GM23338 (cell line): ENCODE measurements at regions not wholly inside any gene's neighbourhood (a gene's known extent, or its start where the extent isn't known, plus 50 kb on each side); places are given as distances from the start of the nearest gene placed in this dataset.

ENCODE experiments used
- ATAC-seq: fragments of 200-7000 bp; cut with Tn5 transposase; 3 replicates; pipeline ENCODE4 v1.9.1; 2020
- DNase-seq: peaks from one replicate; pipeline ENCODE4 v3.0.0-alpha.2; 2015; ENCODE audit warnings: low spot score
- H2AFZ ChIP-seq: fragments of 200-600 bp; sonication (generic); 2 replicates; pipeline ENCODE4 v1.8.0; 2016; ENCODE audit warnings: antibody characterized with exemption, mild to moderate bottlenecking, moderate library complexity
- H3F3A ChIP-seq: fragments of 200-600 bp; sonication (generic); replicated peaks from 2 replicates; pipeline ENCODE4 v1.8.0; 2017; ENCODE audit warnings: antibody characterized with exemption, mixed run types, low read depth
- H3K27ac ChIP-seq: fragments of 200-600 bp; sonication (generic); 2 replicates; pipeline ENCODE4 v1.6.1; 2016; ENCODE audit warnings: low read depth
- H3K27me3 ChIP-seq: fragments of 200-600 bp; sonication (generic); 2 replicates; pipeline ENCODE4 v1.8.0; 2016; ENCODE audit warnings: mild to moderate bottlenecking, mixed run types, moderate library complexity; ENCODE audit not compliant: insufficient read depth
- H3K36me3 ChIP-seq: fragments of 200-600 bp; sonication (generic); 2 replicates; pipeline ENCODE4 v1.8.0; 2016; ENCODE audit warnings: mild to moderate bottlenecking; ENCODE audit not compliant: insufficient read depth
- H3K4me1 ChIP-seq: fragments of 200-600 bp; sonication (generic); 2 replicates; pipeline ENCODE4 v1.8.0; 2016; ENCODE audit warnings: mild to moderate bottlenecking, moderate library complexity; ENCODE audit not compliant: insufficient read depth
- H3K4me2 ChIP-seq: fragments of 200-600 bp; sonication (generic); 2 replicates; pipeline ENCODE4 v1.7.1; 2017; ENCODE audit warnings: mixed run types
- H3K4me3 ChIP-seq: fragments of 200-600 bp; sonication (generic); 2 replicates; pipeline ENCODE4 v1.6.1; 2016; ENCODE audit warnings: mixed run types
- H3K79me2 ChIP-seq: fragments of 200-600 bp; sonication (generic); replicated peaks from 2 replicates; pipeline ENCODE4 v1.8.0; 2017; ENCODE audit warnings: mild to moderate bottlenecking; ENCODE audit not compliant: insufficient read depth
- H3K9me2 ChIP-seq: fragments of 200-600 bp; sonication (generic); 2 replicates; pipeline ENCODE4 v1.8.0; 2017; ENCODE audit not compliant: insufficient read depth
- H4K20me1 ChIP-seq: fragments of 200-600 bp; sonication (generic); replicated peaks from 2 replicates; pipeline ENCODE4 v1.8.0; 2017; ENCODE audit warnings: mild to moderate bottlenecking; ENCODE audit not compliant: insufficient read depth
- H3K27ac Mint-ChIP-seq: 2 replicates; pipeline ENCODE4 v1.8.0; 2020; ENCODE audit warnings: inconsistent platforms, mild to moderate bottlenecking, moderate library complexity, mixed read lengths
- H3K27me3 Mint-ChIP-seq: 3 replicates; pipeline ENCODE4 v1.8.0; 2022; ENCODE audit warnings: low read depth, mild to moderate bottlenecking, moderate library complexity, mixed read lengths, inconsistent platforms; ENCODE audit not compliant: insufficient read depth, poor library complexity
- H3K36me3 Mint-ChIP-seq: 3 replicates; pipeline ENCODE4 v1.8.0; 2021; ENCODE audit warnings: low read depth, mild to moderate bottlenecking, inconsistent platforms, moderate library complexity, mixed read lengths
- H3K4me1 Mint-ChIP-seq: 3 replicates; pipeline ENCODE4 v1.8.0; 2020; ENCODE audit warnings: mild to moderate bottlenecking, inconsistent platforms, mixed read lengths
- H3K4me3 Mint-ChIP-seq: 3 replicates; pipeline ENCODE4 v1.8.0; 2021; ENCODE audit warnings: moderate library complexity, mild to moderate bottlenecking, inconsistent platforms, mixed read lengths
- H3K9me3 Mint-ChIP-seq: 3 replicates; pipeline ENCODE4 v1.8.0; 2020; ENCODE audit warnings: moderate library complexity, mild to moderate bottlenecking, inconsistent platforms, mixed read lengths
- EZH2phosphoT487 ChIP-seq: fragments of 200-600 bp; sonication (generic); IDR thresholded peaks from one replicate; pipeline ENCODE4 v1.8.1; 2018; ENCODE audit warnings: antibody characterized with exemption; ENCODE audit not compliant: unreplicated experiment
- JUNB ChIP-seq: IDR thresholded peaks from one replicate; pipeline ENCODE4 v1.6.1; 2016; ENCODE audit warnings: antibody characterized with exemption; ENCODE audit not compliant: unreplicated experiment
- ZNF114 ChIP-seq: fragments of 250-450 bp; sonication (Bioruptor Pico); IDR thresholded peaks from 2 replicates; pipeline ENCODE4 v1.5.0; 2020; ENCODE audit warnings: mild to moderate bottlenecking, moderate library complexity
- ZNF331 ChIP-seq: fragments of 250-450 bp; sonication (Bioruptor Pico); IDR thresholded peaks from 2 replicates; pipeline ENCODE4 v1.5.0; 2020; ENCODE audit warnings: low read depth, mild to moderate bottlenecking, moderate library complexity
- TF ChIP-seq, protein P1 (sequence below): fragments of 250-450 bp; sonication (Bioruptor Pico); IDR thresholded peaks from 2 replicates; pipeline ENCODE4 v1.5.0; 2020; ENCODE audit warnings: mild to moderate bottlenecking, moderate library complexity
- TF ChIP-seq, protein P2 (sequence below), 2 experiments: fragments of 200-600 bp in 1 of 2; sonication (generic) in 1 of 2; conservative IDR thresholded peaks; 2 replicates each; pipeline versions ENCODE4 v1.5.1 to v1.6.1; 2016 to 2017; ENCODE audit warnings: antibody characterized with exemption in 2 of 2, low read depth in 2 of 2, mild to moderate bottlenecking in 2 of 2, moderate library complexity in 1 of 2
- TF ChIP-seq, protein P3 (sequence below): IDR thresholded peaks from one replicate; pipeline ENCODE4 v1.6.1; 2018; ENCODE audit warnings: antibody characterized with exemption; ENCODE audit not compliant: unreplicated experiment

DNA sequence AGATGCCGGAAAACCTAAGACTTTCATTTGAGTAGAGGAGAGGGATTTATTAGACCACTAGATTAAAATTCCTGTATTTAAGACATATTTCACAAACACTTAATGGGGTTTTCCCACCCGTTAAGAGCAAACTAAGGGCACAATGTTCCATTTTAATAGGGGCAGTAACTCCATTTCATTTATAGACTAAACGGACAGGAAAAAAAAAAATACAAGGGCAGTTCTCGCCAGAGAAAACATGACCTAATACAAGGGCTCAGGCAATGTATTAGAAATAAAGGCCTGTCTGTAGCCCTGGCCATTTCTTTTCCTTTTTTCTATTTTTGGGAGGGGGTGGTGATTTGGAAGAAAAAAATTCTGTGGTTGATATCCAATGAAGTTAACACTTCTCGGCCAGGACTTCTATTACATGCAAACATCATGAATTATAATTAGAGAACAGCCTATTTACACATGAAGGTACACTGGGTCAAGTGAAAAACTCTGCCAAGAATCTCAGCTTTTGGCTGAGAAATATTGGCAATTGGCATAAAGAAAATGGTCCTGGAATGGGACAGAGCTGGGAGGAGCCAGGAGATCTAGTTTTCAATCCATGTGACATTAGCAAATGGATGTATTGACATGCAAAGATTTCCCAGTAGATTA, 641.1 kb upstream of the TBX3 start (continued):
- TF ChIP-seq, protein P1, sequence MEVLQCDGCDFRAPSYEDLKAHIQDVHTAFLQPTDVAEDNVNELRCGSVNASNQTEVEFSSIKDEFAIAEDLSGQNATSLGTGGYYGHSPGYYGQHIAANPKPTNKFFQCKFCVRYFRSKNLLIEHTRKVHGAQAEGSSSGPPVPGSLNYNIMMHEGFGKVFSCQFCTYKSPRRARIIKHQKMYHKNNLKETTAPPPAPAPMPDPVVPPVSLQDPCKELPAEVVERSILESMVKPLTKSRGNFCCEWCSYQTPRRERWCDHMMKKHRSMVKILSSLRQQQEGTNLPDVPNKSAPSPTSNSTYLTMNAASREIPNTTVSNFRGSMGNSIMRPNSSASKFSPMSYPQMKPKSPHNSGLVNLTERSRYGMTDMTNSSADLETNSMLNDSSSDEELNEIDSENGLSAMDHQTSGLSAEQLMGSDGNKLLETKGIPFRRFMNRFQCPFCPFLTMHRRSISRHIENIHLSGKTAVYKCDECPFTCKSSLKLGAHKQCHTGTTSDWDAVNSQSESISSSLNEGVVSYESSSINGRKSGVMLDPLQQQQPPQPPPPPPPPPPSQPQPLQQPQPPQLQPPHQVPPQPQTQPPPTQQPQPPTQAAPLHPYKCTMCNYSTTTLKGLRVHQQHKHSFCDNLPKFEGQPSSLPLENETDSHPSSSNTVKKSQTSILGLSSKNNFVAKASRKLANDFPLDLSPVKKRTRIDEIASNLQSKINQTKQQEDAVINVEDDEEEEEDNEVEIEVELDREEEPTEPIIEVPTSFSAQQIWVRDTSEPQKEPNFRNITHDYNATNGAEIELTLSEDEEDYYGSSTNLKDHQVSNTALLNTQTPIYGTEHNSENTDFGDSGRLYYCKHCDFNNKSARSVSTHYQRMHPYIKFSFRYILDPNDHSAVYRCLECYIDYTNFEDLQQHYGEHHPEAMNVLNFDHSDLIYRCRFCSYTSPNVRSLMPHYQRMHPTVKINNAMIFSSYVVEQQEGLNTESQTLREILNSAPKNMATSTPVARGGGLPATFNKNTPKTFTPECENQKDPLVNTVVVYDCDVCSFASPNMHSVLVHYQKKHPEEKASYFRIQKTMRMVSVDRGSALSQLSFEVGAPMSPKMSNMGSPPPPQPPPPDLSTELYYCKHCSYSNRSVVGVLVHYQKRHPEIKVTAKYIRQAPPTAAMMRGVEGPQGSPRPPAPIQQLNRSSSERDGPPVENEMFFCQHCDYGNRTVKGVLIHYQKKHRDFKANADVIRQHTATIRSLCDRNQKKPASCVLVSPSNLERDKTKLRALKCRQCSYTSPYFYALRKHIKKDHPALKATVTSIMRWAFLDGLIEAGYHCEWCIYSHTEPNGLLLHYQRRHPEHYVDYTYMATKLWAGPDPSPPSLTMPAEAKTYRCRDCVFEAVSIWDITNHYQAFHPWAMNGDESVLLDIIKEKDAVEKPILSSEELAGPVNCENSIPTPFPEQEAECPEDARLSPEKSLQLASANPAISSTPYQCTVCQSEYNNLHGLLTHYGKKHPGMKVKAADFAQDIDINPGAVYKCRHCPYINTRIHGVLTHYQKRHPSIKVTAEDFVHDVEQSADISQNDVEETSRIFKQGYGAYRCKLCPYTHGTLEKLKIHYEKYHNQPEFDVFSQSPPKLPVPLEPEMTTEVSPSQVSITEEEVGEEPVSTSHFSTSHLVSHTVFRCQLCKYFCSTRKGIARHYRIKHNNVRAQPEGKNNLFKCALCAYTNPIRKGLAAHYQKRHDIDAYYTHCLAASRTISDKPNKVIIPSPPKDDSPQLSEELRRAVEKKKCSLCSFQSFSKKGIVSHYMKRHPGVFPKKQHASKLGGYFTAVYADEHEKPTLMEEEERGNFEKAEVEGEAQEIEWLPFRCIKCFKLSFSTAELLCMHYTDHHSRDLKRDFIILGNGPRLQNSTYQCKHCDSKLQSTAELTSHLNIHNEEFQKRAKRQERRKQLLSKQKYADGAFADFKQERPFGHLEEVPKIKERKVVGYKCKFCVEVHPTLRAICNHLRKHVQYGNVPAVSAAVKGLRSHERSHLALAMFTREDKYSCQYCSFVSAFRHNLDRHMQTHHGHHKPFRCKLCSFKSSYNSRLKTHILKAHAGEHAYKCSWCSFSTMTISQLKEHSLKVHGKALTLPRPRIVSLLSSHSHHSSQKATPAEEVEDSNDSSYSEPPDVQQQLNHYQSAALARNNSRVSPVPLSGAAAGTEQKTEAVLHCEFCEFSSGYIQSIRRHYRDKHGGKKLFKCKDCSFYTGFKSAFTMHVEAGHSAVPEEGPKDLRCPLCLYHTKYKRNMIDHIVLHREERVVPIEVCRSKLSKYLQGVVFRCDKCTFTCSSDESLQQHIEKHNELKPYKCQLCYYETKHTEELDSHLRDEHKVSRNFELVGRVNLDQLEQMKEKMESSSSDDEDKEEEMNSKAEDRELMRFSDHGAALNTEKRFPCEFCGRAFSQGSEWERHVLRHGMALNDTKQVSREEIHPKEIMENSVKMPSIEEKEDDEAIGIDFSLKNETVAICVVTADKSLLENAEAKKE (CRISPR knock-in tag) = no peak
- no peak for TF ChIP-seq ZNF331 (CRISPR knock-in tag)
- TF ChIP-seq EZH2phosphoT487 = no peak

DNA sequence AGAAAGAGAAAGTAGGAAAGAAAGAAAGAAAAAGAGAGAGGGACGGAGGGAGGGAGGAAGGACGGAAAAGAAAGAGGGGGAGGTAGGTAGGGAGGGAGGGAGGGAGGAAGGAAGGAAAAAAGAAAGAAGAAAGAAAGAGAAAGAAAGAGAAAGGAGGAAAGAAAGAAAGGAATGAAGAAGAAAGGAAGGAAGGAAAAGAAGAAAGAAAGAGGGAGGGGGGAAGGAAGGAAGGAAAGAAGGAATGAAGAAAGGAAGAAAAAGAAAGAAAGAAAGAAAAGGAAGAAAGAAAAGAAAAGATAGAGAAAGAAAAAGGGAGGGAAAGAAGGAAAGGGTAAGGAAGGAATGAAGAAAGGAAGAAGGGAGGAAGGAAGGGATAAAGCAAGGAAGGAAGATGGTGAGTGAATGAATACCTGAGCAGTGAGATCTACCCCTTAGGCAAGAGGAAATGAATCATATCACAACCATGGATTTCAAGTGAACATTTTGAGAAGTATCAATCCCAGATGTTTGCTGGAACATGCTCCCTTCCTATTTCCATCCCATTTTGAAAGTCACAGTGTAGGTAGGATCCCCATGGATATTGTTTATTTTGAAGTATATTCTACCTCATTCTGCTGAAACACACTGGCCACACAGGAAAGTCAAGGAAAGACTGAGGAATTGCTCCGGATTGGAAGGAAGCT, 639.4 kb upstream of the TBX3 start:
- H2AFZ ChIP-seq = no peak overlapping the region
- H3K27me3 Mint-ChIP-seq = peaks cover 2% of the 10 kb centered on the region
- no peaks in the 10 kb centered on the region for H3K79me2 ChIP-seq
- no peaks in the 10 kb centered on the region for H3K36me3 ChIP-seq
- H3K4me3 Mint-ChIP-seq = no peak overlapping the region
- H3K4me1 ChIP-seq = no peaks in the 10 kb centered on the region
- no peak overlapping the region for H3K4me3 ChIP-seq
- ATAC-seq (no peak), DNase-seq (no peak)
- H3K36me3 Mint-ChIP-seq = no peaks in the 10 kb centered on the region
- no peaks in the 10 kb centered on the region for H3K27me3 ChIP-seq
- H4K20me1 ChIP-seq = no peaks in the 10 kb centered on the region
- H3K9me2 ChIP-seq = no peaks in the 10 kb centered on the region
- H3K27ac ChIP-seq = no peak overlapping the region
- H3K27ac Mint-ChIP-seq = no peak overlapping the region
- H3K4me1 Mint-ChIP-seq = no peaks in the 10 kb centered on the region; the same call in 2 of the 3 replicates
- H3F3A ChIP-seq = no peaks in the 10 kb centered on the region
- no peaks in the 10 kb centered on the region for H3K9me3 Mint-ChIP-seq
- no peak overlapping the region for H3K4me2 ChIP-seq
- TF ChIP-seq, protein P2, sequence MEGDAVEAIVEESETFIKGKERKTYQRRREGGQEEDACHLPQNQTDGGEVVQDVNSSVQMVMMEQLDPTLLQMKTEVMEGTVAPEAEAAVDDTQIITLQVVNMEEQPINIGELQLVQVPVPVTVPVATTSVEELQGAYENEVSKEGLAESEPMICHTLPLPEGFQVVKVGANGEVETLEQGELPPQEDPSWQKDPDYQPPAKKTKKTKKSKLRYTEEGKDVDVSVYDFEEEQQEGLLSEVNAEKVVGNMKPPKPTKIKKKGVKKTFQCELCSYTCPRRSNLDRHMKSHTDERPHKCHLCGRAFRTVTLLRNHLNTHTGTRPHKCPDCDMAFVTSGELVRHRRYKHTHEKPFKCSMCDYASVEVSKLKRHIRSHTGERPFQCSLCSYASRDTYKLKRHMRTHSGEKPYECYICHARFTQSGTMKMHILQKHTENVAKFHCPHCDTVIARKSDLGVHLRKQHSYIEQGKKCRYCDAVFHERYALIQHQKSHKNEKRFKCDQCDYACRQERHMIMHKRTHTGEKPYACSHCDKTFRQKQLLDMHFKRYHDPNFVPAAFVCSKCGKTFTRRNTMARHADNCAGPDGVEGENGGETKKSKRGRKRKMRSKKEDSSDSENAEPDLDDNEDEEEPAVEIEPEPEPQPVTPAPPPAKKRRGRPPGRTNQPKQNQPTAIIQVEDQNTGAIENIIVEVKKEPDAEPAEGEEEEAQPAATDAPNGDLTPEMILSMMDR (conservative IDR thresholded peaks at IDR 0.05; ENCODE audit: low read depth in 2 of 2) = no peak
- TF ChIP-seq, protein P3, sequence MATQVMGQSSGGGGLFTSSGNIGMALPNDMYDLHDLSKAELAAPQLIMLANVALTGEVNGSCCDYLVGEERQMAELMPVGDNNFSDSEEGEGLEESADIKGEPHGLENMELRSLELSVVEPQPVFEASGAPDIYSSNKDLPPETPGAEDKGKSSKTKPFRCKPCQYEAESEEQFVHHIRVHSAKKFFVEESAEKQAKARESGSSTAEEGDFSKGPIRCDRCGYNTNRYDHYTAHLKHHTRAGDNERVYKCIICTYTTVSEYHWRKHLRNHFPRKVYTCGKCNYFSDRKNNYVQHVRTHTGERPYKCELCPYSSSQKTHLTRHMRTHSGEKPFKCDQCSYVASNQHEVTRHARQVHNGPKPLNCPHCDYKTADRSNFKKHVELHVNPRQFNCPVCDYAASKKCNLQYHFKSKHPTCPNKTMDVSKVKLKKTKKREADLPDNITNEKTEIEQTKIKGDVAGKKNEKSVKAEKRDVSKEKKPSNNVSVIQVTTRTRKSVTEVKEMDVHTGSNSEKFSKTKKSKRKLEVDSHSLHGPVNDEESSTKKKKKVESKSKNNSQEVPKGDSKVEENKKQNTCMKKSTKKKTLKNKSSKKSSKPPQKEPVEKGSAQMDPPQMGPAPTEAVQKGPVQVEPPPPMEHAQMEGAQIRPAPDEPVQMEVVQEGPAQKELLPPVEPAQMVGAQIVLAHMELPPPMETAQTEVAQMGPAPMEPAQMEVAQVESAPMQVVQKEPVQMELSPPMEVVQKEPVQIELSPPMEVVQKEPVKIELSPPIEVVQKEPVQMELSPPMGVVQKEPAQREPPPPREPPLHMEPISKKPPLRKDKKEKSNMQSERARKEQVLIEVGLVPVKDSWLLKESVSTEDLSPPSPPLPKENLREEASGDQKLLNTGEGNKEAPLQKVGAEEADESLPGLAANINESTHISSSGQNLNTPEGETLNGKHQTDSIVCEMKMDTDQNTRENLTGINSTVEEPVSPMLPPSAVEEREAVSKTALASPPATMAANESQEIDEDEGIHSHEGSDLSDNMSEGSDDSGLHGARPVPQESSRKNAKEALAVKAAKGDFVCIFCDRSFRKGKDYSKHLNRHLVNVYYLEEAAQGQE = no peak
- TF ChIP-seq JUNB (no peak), ZNF114 (CRISPR knock-in tag) (no peak), ZNF331 (CRISPR knock-in tag) (no peak)
